GM23248 (cell line): ENCODE measurements at regions not wholly inside any gene's neighbourhood (a gene's known extent, or its start where the extent isn't known, plus 50 kb on each side); places are given as distances from the start of the nearest gene placed in this dataset.

ENCODE experiments used
- DNase-seq: peaks from one replicate; pipeline ENCODE4 v3.0.0-alpha.2; 2015
- H2AFZ ChIP-seq: fragments of 200-600 bp; sonication (generic); 2 replicates; pipeline ENCODE4 v1.6.1; 2016; ENCODE audit warnings: antibody characterized with exemption
- H3F3A ChIP-seq: fragments of 200-600 bp; sonication (generic); 2 replicates; pipeline ENCODE4 v1.6.1; 2016; ENCODE audit warnings: mild to moderate bottlenecking, antibody characterized with exemption, mixed run types; ENCODE audit not compliant: insufficient read depth
- H3K27ac ChIP-seq: fragments of 200-600 bp; sonication (generic); 2 replicates; pipeline ENCODE4 v1.5.1; 2016; ENCODE audit warnings: mild to moderate bottlenecking
- H3K27me3 ChIP-seq: fragments of 200-600 bp; sonication (generic); replicated peaks from 2 replicates; pipeline ENCODE4 v1.6.1; 2016; ENCODE audit warnings: mild to moderate bottlenecking; ENCODE audit not compliant: insufficient read depth
- H3K36me3 ChIP-seq: fragments of 200-600 bp; sonication (generic); 2 replicates; pipeline ENCODE4 v1.6.1; 2016; ENCODE audit warnings: low read depth, mild to moderate bottlenecking
- H3K4me1 ChIP-seq: fragments of 200-600 bp; sonication (generic); 2 replicates; pipeline ENCODE4 v1.6.1; 2016; ENCODE audit warnings: mild to moderate bottlenecking; ENCODE audit not compliant: insufficient read depth
- H3K4me2 ChIP-seq: fragments of 200-600 bp; sonication (generic); one replicate; pipeline ENCODE4 v1.6.1; 2016; ENCODE audit warnings: mild to moderate bottlenecking; ENCODE audit not compliant: unreplicated experiment
- H3K4me3 ChIP-seq: fragments of 200-600 bp; sonication (generic); 2 replicates; pipeline ENCODE4 v1.5.1; 2016; ENCODE audit warnings: mild to moderate bottlenecking
- H3K79me2 ChIP-seq: fragments of 200-600 bp; sonication (generic); 2 replicates; pipeline ENCODE4 v1.6.1; 2016; ENCODE audit warnings: mild to moderate bottlenecking; ENCODE audit not compliant: insufficient read depth
- H3K9ac ChIP-seq: fragments of 200-600 bp; sonication (generic); 2 replicates; pipeline ENCODE4 v1.6.1; 2016; ENCODE audit warnings: mild to moderate bottlenecking
- H3K9me2 ChIP-seq: fragments of 200-600 bp; sonication (generic); 2 replicates; pipeline ENCODE4 v1.6.1; 2016; ENCODE audit warnings: mixed run types, mild to moderate bottlenecking, moderate library complexity; ENCODE audit not compliant: insufficient read depth
- H3K9me3 ChIP-seq: fragments of 200-600 bp; sonication (generic); one replicate; pipeline ENCODE4 v1.6.1; 2017; ENCODE audit warnings: low read depth
- H4K20me1 ChIP-seq: fragments of 200-600 bp; sonication (generic); 2 replicates; pipeline ENCODE4 v1.6.0; 2016; ENCODE audit not compliant: insufficient read depth
- EZH2 ChIP-seq: fragments of 200-600 bp; sonication (generic); IDR thresholded peaks from 2 replicates; pipeline ENCODE4 v1.6.1; 2018; ENCODE audit warnings: antibody characterized with exemption, mild to moderate bottlenecking; ENCODE audit not compliant: insufficient read depth, poor library complexity, severe bottlenecking
- EZH2phosphoT487 ChIP-seq: fragments of 200-600 bp; sonication (generic); IDR thresholded peaks from 2 replicates; pipeline ENCODE4 v1.6.1; 2018; ENCODE audit warnings: antibody characterized with exemption, moderate library complexity, mild to moderate bottlenecking, low read depth; ENCODE audit not compliant: insufficient read depth
- WGBS, 2 experiments: methylation state at CpG; one replicate each; pipeline ENCODE4 v1.1.6; 2015 to 2017; ENCODE audit warnings: low lambda C conversion rate in 2 of 2, low coverage in 1 of 2; ENCODE audit errors: missing lambda C conversion rate in 2 of 2; 5-methylcytosine and 5-hydroxymethylcytosine counted together
- in situ Hi-C: fragments of 300-500 bp; cut with MboI; formaldehyde crosslinking; loops from 2 replicates; pipeline ENCODE4 v1.15.0; 2020

DNA sequence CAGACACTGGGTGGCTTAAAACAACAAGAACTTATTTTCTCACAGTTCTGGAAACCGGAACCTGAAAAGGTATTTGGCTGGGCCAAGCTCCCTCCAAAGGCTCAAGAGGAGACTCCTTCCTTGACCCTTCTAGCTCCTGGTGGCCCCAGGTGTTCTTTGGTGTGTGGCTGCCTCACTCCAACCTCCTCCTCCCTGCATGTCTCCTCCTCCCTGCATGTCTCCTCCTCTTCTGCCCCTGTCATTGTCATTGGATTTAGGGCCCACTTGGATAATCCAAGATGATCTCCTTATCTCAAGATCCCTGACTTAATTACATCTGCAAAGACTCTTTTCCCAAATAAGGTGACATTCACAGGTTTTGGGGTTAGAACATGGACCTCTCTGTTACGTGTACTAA lies 69.8 kb upstream of the MFGE8 start:
- 95 to 100% methylated on average over 2 of the region's 2 CpGs for WGBS, 2 experiments
- no peak overlapping the region for H2AFZ ChIP-seq
- H3K27me3 ChIP-seq, result 0 out of 2 replicates have a peak, but pooled peaks cover 4% of the 10 kb centered on the region
- H3K4me1 ChIP-seq, result peaks cover 20% of the 10 kb centered on the region
- no peaks in the 10 kb centered on the region for H4K20me1 ChIP-seq
- in situ Hi-C loops, result no loop called here
- no peaks in the 10 kb centered on the region for H3F3A ChIP-seq
- H3K9ac ChIP-seq, result no peak overlapping the region
- H3K36me3 ChIP-seq, result no peaks in the 10 kb centered on the region
- no peak overlapping the region for H3K27ac ChIP-seq
- no peaks in the 10 kb centered on the region for H3K9me3 ChIP-seq
- no peaks in the 10 kb centered on the region for H3K9me2 ChIP-seq
- TF ChIP-seq EZH2phosphoT487 (no peak), EZH2 (no peak)
- no peaks in the 10 kb centered on the region for H3K79me2 ChIP-seq
- no peak overlapping the region for H3K4me2 ChIP-seq
- DNase-seq, result no peak
- no peak overlapping the region for H3K4me3 ChIP-seq

GRCh38 chr15:88983861-88984429 lies 70.8 kb upstream of the MFGE8 start:
- DNase-seq, result no peak
- Histone ChIP-seq H3F3A (peaks cover 8% of the 10 kb centered on the region), H2AFZ (no peak overlapping the region), H3K27ac (no peak overlapping the region), H3K36me3 (no peaks in the 10 kb centered on the region), H3K4me3 (no peak overlapping the region), H3K79me2 (no peaks in the 10 kb centered on the region), H3K4me1 (peaks cover 30% of the 10 kb centered on the region), H3K27me3 (no peaks in the 10 kb centered on the region), H3K9me3 (no peaks in the 10 kb centered on the region), H3K9ac (no peak overlapping the region), H3K4me2 (no peak overlapping the region), H3K9me2 (no peaks in the 10 kb centered on the region), H4K20me1 (no peaks in the 10 kb centered on the region)
- TF ChIP-seq EZH2phosphoT487 (no peak), EZH2 (no peak)
- 91 to 96% methylated on average over 9 of the region's 9 CpGs for WGBS, 2 experiments
- in situ Hi-C loops, result no loop called here

- H3K4me2 ChIP-seq, result no peak overlapping the region
- H3K79me2 ChIP-seq, result no peaks in the 10 kb centered on the region
- no peak overlapping the region for H2AFZ ChIP-seq
- no peaks in the 10 kb centered on the region for H3K9me3 ChIP-seq
- H3K9me2 ChIP-seq, result no peaks in the 10 kb centered on the region
- H3F3A ChIP-seq, result peaks cover 21% of the 10 kb centered on the region
- WGBS, 2 experiments, result 87 to 92% methylated on average over 14 of the region's 14 CpGs
- TF ChIP-seq EZH2phosphoT487 (no peak), EZH2 (no peak)
- H4K20me1 ChIP-seq, result no peaks in the 10 kb centered on the region
- DNase-seq, result no peak
- H3K4me1 ChIP-seq, result peaks cover 44% of the 10 kb centered on the region
- H3K4me3 ChIP-seq, result no peak overlapping the region
- no peak overlapping the region for H3K9ac ChIP-seq
- in situ Hi-C loops, result no loop called here
- H3K27ac ChIP-seq, result no peak overlapping the region
- no peaks in the 10 kb centered on the region for H3K27me3 ChIP-seq
- no peaks in the 10 kb centered on the region for H3K36me3 ChIP-seq
These were observed 72.6 kb upstream of the MFGE8 start for GRCh38 chr15:88985547-88986393.

DNA sequence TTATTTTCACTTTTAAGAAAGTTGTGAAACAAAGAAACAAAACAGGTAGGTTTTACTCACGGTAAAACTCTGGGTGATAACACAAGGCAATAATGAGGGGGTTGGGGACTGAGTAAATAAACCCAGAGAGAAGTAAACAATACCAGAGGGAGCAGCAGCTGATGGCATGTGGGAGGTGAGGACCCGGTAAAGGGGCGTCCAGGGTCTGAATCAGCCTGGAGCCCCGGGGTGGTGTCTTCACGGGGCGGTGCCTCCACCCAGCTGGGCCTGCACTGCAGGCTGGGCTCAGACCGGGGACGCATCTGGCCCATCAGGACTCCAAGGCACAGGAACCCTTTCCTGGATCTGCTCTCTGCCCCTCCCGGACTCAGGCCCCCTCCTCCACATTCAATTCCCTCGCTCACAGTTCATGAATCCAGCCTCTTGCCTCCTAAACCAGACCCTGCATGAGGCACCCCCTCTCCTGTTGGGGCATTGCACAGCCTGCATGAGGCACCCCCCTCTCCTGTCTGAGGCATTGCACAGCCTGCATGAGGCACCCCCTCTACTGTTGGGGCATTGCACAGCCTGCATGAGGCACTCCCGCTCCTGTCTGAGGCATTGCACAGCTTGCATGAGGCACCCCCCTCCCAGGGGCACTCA lies 73.9 kb upstream of the MFGE8 start:
- H3K27me3 ChIP-seq, result no peaks in the 10 kb centered on the region
- H2AFZ ChIP-seq, result no peak overlapping the region
- no peak for TF ChIP-seq EZH2phosphoT487
- no peak for TF ChIP-seq EZH2
- H3K36me3 ChIP-seq, result no peaks in the 10 kb centered on the region
- H3K4me3 ChIP-seq, result no peak overlapping the region
- H3K9me2 ChIP-seq, result no peaks in the 10 kb centered on the region
- H3K79me2 ChIP-seq, result no peaks in the 10 kb centered on the region
- in situ Hi-C loops, result no loop called here
- 83 to 90% methylated on average over 6 to 11 of the region's 11 CpGs for WGBS, 2 experiments
- H3K27ac ChIP-seq, result no peak overlapping the region
- H3K9me3 ChIP-seq, result no peaks in the 10 kb centered on the region
- no peak overlapping the region for H3K9ac ChIP-seq
- peaks cover 26% of the 10 kb centered on the region for H3F3A ChIP-seq
- peaks cover 45% of the 10 kb centered on the region for H3K4me1 ChIP-seq
- no peak overlapping the region for H3K4me2 ChIP-seq
- no peak for DNase-seq
- no peaks in the 10 kb centered on the region for H4K20me1 ChIP-seq
